Gastrocnemius medialis (tissue), 4 donors: ENCODE measurements at regions not wholly inside any gene's neighbourhood (a gene's known extent, or its start where the extent isn't known, plus 50 kb on each side); places are given as distances from the start of the nearest gene placed in this dataset.

ENCODE experiments used
- POLR2A ChIP-seq, 2 donors: fragments of 450-650 bp; IDR thresholded peaks; one replicate each; pipeline ENCODE4 v1.6.1; 2017; ENCODE audit warnings: antibody characterized with exemption in 2 of 2, mild to moderate bottlenecking in 2 of 2, moderate library complexity in 2 of 2
- TF ChIP-seq, protein P1 (sequence below), 5 experiments: fragments of 450-650 bp in 3 of 5; fragments of 200-600 bp in 2 of 5; sonication (generic) in 2 of 5; IDR thresholded peaks in 4 of 5; conservative IDR thresholded peaks in 1 of 5; 1 replicate in 4 of 5; 2 replicates in 1 of 5; pipeline ENCODE4 v1.5.1; 2016 to 2019; ENCODE audit warnings: antibody characterized with exemption in 5 of 5, mild to moderate bottlenecking in 3 of 5, moderate library complexity in 3 of 5

DNA sequence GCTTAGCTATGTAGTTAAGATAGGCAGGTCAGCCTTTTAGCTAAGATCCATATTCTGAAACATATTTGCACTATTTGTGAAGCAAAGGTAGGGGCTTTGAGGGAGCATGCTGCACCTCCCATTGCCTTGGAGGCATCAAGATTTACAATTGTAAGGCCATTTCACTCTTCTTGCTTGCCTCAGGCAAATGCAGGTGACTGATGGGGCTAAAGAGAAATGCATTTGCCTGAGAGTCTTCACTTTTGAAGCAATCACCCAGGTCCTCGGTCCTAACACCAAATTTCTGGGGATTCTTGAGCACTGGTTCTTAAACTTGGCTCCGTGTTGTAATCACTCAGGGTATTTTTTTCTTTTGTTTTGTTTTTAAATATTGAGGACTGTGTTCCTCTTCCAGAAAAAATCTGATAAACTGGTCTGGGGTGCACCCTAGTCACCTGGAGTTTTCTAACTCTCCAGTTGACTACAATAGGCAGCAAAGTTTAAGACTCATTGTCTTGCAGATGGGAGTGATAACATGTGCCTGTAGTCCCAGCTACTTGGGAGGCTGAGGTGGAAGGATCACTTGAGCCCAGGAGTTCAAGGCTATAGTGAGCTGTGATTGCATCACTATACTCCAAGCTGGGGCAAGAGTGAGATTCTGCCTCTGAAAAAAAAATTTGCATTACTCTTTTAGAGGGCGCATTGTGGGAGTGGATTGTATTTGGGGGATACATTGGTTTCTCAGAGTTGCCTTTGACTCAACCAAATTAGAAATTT is 68.1 kb downstream of the EOMES start:
- TF ChIP-seq, protein P1, sequence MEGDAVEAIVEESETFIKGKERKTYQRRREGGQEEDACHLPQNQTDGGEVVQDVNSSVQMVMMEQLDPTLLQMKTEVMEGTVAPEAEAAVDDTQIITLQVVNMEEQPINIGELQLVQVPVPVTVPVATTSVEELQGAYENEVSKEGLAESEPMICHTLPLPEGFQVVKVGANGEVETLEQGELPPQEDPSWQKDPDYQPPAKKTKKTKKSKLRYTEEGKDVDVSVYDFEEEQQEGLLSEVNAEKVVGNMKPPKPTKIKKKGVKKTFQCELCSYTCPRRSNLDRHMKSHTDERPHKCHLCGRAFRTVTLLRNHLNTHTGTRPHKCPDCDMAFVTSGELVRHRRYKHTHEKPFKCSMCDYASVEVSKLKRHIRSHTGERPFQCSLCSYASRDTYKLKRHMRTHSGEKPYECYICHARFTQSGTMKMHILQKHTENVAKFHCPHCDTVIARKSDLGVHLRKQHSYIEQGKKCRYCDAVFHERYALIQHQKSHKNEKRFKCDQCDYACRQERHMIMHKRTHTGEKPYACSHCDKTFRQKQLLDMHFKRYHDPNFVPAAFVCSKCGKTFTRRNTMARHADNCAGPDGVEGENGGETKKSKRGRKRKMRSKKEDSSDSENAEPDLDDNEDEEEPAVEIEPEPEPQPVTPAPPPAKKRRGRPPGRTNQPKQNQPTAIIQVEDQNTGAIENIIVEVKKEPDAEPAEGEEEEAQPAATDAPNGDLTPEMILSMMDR (IDR thresholded peaks at IDR 0.05 in 4 of 5, conservative IDR thresholded peaks at IDR 0.05 in 1 of 5): no peak
- no peak for TF ChIP-seq POLR2A (IDR thresholded peaks at IDR 0.05)
